Astrocyte (in vitro differentiated cells and primary cell): ENCODE measurements at regions not wholly inside any gene's neighbourhood (a gene's known extent, or its start where the extent isn't known, plus 50 kb on each side); places are given as distances from the start of the nearest gene placed in this dataset.

Experiments used
- DNase-seq: peaks from one replicate; pipeline ENCODE4 v3.0.0-alpha.2; 2010; ENCODE audit warnings: low read depth
- FAIRE-seq: peaks from 2 replicates; lab custom pipeline; 2011; peaks lifted over from hg19 to GRCh38; lab: Jason Lieb, UNC
- H2AFZ ChIP-seq: 2 replicates; pipeline ENCODE4 v1.6.0; 2012; ENCODE audit warnings: low read depth, low read length, inconsistent platforms
- H3K27ac ChIP-seq: 2 replicates; pipeline ENCODE4 v1.5.1; 2011; ENCODE audit warnings: low read depth, low read length, inconsistent platforms
- H3K27me3 ChIP-seq: 2 replicates; pipeline ENCODE4 v1.6.0; 2011; ENCODE audit warnings: low read length, inconsistent platforms; ENCODE audit not compliant: insufficient read depth
- H3K36me3 ChIP-seq: 2 replicates; pipeline ENCODE4 v1.5.1; 2011; ENCODE audit warnings: low read length, inconsistent platforms; ENCODE audit not compliant: insufficient read depth
- H3K4me1 ChIP-seq: 2 replicates; pipeline ENCODE4 v1.5.1; 2011; ENCODE audit warnings: low read length, inconsistent platforms; ENCODE audit not compliant: insufficient read depth
- H3K4me2 ChIP-seq: 2 replicates; pipeline ENCODE4 v1.6.0; 2012; ENCODE audit warnings: low read length, inconsistent platforms
- H3K4me3 ChIP-seq: 2 replicates; pipeline ENCODE4 v1.5.1; 2011; ENCODE audit warnings: low read depth, mild to moderate bottlenecking, low read length, inconsistent platforms; ENCODE audit not compliant: insufficient read depth
- H3K79me2 ChIP-seq: 2 replicates; pipeline ENCODE4 v1.6.0; 2012; ENCODE audit warnings: mild to moderate bottlenecking, low read length, inconsistent platforms; ENCODE audit not compliant: insufficient read depth
- H3K9ac ChIP-seq: 2 replicates; pipeline ENCODE4 v1.6.0; 2012; ENCODE audit warnings: mild to moderate bottlenecking, low read length, inconsistent platforms
- H3K9me3 ChIP-seq: 2 replicates; pipeline ENCODE4 v1.5.1; 2012; ENCODE audit warnings: low read depth, mild to moderate bottlenecking, low read length, inconsistent platforms; ENCODE audit not compliant: insufficient read depth
- H4K20me1 ChIP-seq: 2 replicates; pipeline ENCODE4 v1.6.0; 2012; ENCODE audit warnings: low read length, inconsistent platforms; ENCODE audit not compliant: insufficient read depth
- H3K27ac Mint-ChIP-seq: one replicate; pipeline ENCODE4 v1.8.0; 2021; ENCODE audit warnings: mild to moderate bottlenecking, mixed read lengths; ENCODE audit not compliant: unreplicated experiment
- H3K27me3 Mint-ChIP-seq: one replicate; pipeline ENCODE4 v1.8.0; 2021; ENCODE audit warnings: low read depth, mixed read lengths; ENCODE audit not compliant: unreplicated experiment
- H3K36me3 Mint-ChIP-seq: one replicate; pipeline ENCODE4 v1.8.0; 2021; ENCODE audit warnings: low read depth, mixed read lengths; ENCODE audit not compliant: unreplicated experiment
- H3K4me1 Mint-ChIP-seq: one replicate; pipeline ENCODE4 v1.8.0; 2021; ENCODE audit warnings: low read depth, mixed read lengths; ENCODE audit not compliant: unreplicated experiment
- H3K4me3 Mint-ChIP-seq: one replicate; pipeline ENCODE4 v1.8.0; 2021; ENCODE audit warnings: mild to moderate bottlenecking, moderate library complexity, mixed read lengths; ENCODE audit not compliant: unreplicated experiment
- H3K9me3 Mint-ChIP-seq: one replicate; pipeline ENCODE4 v1.8.0; 2021; ENCODE audit warnings: mild to moderate bottlenecking, mixed read lengths; ENCODE audit not compliant: unreplicated experiment
- CTCF ChIP-seq: IDR thresholded peaks from 2 replicates; pipeline ENCODE4 v1.5.1; 2011; ENCODE audit warnings: low read depth, mild to moderate bottlenecking, inconsistent platforms, low read length, moderate library complexity; ENCODE audit not compliant: insufficient read depth
- EZH2 ChIP-seq: IDR thresholded peaks from 2 replicates; pipeline ENCODE4 v1.6.1; 2012; ENCODE audit warnings: mild to moderate bottlenecking, low read length, inconsistent platforms; ENCODE audit not compliant: insufficient read depth

- FAIRE-seq (no peak), DNase-seq (no peak)
- H3K27me3 Mint-ChIP-seq: no peaks in the 10 kb centered on the region
- H4K20me1 ChIP-seq: no peaks in the 10 kb centered on the region
- no peak overlapping the region for H3K9ac ChIP-seq
- H2AFZ ChIP-seq: no peak overlapping the region
- H3K4me3 ChIP-seq: no peak overlapping the region
- H3K27me3 ChIP-seq: no peaks in the 10 kb centered on the region
- no peak overlapping the region for H3K27ac Mint-ChIP-seq
- no peaks in the 10 kb centered on the region for H3K9me3 Mint-ChIP-seq
- peaks cover 5% of the 10 kb centered on the region for H3K4me1 Mint-ChIP-seq
- H3K36me3 Mint-ChIP-seq: no peaks in the 10 kb centered on the region
- no peak overlapping the region for H3K4me2 ChIP-seq
- no peak overlapping the region for H3K4me3 Mint-ChIP-seq
- H3K4me1 ChIP-seq: no peaks in the 10 kb centered on the region
- no peaks in the 10 kb centered on the region for H3K36me3 ChIP-seq
- no peak overlapping the region for H3K27ac ChIP-seq
- H3K79me2 ChIP-seq: no peaks in the 10 kb centered on the region
- no peaks in the 10 kb centered on the region for H3K9me3 ChIP-seq
- TF ChIP-seq CTCF (no peak), EZH2 (no peak)
These were observed 226.2 kb downstream of the KCNS3 start for GRCh38 chr2:18104595-18105224.

GRCh38 chr2:18096836-18097405, 218.5 kb downstream of the KCNS3 start:
- Histone ChIP-seq H3K4me1 (no peaks in the 10 kb centered on the region), H3K36me3 (no peaks in the 10 kb centered on the region), H3K4me3 (no peak overlapping the region), H3K27ac (no peak overlapping the region), H2AFZ (no peak overlapping the region), H4K20me1 (no peaks in the 10 kb centered on the region), H3K79me2 (no peaks in the 10 kb centered on the region), H3K27me3 (peaks cover 2% of the 10 kb centered on the region), H3K9ac (no peak overlapping the region), H3K9me3 (no peaks in the 10 kb centered on the region), H3K4me2 (no peak overlapping the region)
- no peak for FAIRE-seq
- Mint-ChIP-seq H3K27ac (no peak overlapping the region), H3K4me3 (no peak overlapping the region), H3K9me3 (no peaks in the 10 kb centered on the region), H3K4me1 (no peaks in the 10 kb centered on the region), H3K27me3 (peaks cover 2% of the 10 kb centered on the region), H3K36me3 (no peaks in the 10 kb centered on the region)
- TF ChIP-seq CTCF (no peak), EZH2 (no peak)
- DNase-seq: no peak

GRCh38 chr2:18094277-18094676, 215.8 kb downstream of the KCNS3 start:
- DNase-seq (no peak), FAIRE-seq (no peak)
- Histone ChIP-seq H3K36me3 (no peaks in the 10 kb centered on the region), H2AFZ (no peak overlapping the region), H3K4me2 (no peak overlapping the region), H3K79me2 (no peaks in the 10 kb centered on the region), H3K9me3 (no peaks in the 10 kb centered on the region), H3K27me3 (peaks cover 2% of the 10 kb centered on the region), H4K20me1 (no peaks in the 10 kb centered on the region), H3K27ac (no peak overlapping the region), H3K9ac (no peak overlapping the region), H3K4me1 (no peaks in the 10 kb centered on the region), H3K4me3 (no peak overlapping the region)
- Mint-ChIP-seq H3K27me3 (peaks cover 2% of the 10 kb centered on the region), H3K4me3 (no peak overlapping the region), H3K9me3 (peaks cover 3% of the 10 kb centered on the region), H3K36me3 (no peaks in the 10 kb centered on the region), H3K27ac (no peak overlapping the region), H3K4me1 (no peaks in the 10 kb centered on the region)
- no peak for TF ChIP-seq CTCF
- no peak for TF ChIP-seq EZH2
